WTC11 (cell line): ENCODE measurements at regions not wholly inside any gene's neighbourhood (a gene's known extent, or its start where the extent isn't known, plus 50 kb on each side); places are given as distances from the start of the nearest gene placed in this dataset.

Experiments
- AFF4 ChIP-seq: sonication (generic); formaldehyde crosslinking; IDR thresholded peaks from 2 replicates; pipeline ENCODE4 v1.8.1; 2023; ENCODE audit warnings: mild to moderate bottlenecking, missing genetic modification reagents, borderline replicate concordance
- ARID4B ChIP-seq: sonication (generic); formaldehyde crosslinking; IDR thresholded peaks from 2 replicates; pipeline ENCODE4 v1.8.0; 2023; ENCODE audit warnings: missing genetic modification reagents, mild to moderate bottlenecking, borderline replicate concordance
- CTCF ChIP-seq: fragments of 200-600 bp; IDR thresholded peaks from 2 replicates; pipeline ENCODE4 v1.8.0; 2022; ENCODE audit warnings: antibody characterized with exemption
- GABPB1 ChIP-seq: sonication (generic); formaldehyde crosslinking; IDR thresholded peaks from 2 replicates; pipeline ENCODE4 v1.8.1; 2023; ENCODE audit warnings: mild to moderate bottlenecking, missing genetic modification reagents
- IRF1 ChIP-seq: sonication (generic); formaldehyde crosslinking; IDR thresholded peaks from 2 replicates; pipeline ENCODE4 v1.8.0; 2023; ENCODE audit warnings: missing genetic modification reagents
- NFE2L1 ChIP-seq: sonication (generic); formaldehyde crosslinking; IDR thresholded peaks from 2 replicates; pipeline ENCODE4 v1.8.1; 2023; ENCODE audit warnings: missing genetic modification reagents
- TEAD4 ChIP-seq: sonication (generic); formaldehyde crosslinking; IDR thresholded peaks from 2 replicates; pipeline ENCODE4 v1.8.0; 2022; ENCODE audit warnings: mild to moderate bottlenecking, missing genetic modification reagents
- ZMAT4 ChIP-seq: fragments of 250-450 bp; sonication (Bioruptor Pico); IDR thresholded peaks from 2 replicates; pipeline ENCODE4 v1.9.0; 2021; ENCODE audit warnings: mild to moderate bottlenecking
- TF ChIP-seq, protein P1 (sequence below): sonication (generic); formaldehyde crosslinking; conservative IDR thresholded peaks from 2 replicates; pipeline ENCODE4 v1.8.1; 2023; ENCODE audit warnings: mild to moderate bottlenecking, low read depth, missing genetic modification reagents, moderate library complexity

DNA sequence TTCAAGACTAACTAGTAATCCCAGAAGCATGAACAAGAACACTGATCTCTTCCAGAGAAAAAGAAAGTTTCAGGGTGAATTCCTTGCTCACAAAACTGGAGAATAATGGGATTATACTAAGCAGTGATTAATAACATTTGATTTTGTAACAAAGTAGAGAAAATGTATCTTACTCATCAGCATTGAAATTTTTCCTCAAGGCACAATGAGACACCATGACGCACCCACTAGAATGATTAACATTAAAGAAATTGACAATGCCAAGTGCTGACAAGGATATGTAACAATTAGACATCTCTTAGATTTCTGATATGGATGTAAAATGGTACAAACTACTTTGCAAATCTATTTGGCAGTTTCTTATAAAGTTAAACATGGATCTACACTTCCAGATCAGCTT is 101.1 kb upstream of the EPHA4 start:
- no peak for TF ChIP-seq CTCF
- TF ChIP-seq TEAD4: no peak
- no peak for TF ChIP-seq NFE2L1 (CRISPR knock-in tag)
- TF ChIP-seq, protein P1, sequence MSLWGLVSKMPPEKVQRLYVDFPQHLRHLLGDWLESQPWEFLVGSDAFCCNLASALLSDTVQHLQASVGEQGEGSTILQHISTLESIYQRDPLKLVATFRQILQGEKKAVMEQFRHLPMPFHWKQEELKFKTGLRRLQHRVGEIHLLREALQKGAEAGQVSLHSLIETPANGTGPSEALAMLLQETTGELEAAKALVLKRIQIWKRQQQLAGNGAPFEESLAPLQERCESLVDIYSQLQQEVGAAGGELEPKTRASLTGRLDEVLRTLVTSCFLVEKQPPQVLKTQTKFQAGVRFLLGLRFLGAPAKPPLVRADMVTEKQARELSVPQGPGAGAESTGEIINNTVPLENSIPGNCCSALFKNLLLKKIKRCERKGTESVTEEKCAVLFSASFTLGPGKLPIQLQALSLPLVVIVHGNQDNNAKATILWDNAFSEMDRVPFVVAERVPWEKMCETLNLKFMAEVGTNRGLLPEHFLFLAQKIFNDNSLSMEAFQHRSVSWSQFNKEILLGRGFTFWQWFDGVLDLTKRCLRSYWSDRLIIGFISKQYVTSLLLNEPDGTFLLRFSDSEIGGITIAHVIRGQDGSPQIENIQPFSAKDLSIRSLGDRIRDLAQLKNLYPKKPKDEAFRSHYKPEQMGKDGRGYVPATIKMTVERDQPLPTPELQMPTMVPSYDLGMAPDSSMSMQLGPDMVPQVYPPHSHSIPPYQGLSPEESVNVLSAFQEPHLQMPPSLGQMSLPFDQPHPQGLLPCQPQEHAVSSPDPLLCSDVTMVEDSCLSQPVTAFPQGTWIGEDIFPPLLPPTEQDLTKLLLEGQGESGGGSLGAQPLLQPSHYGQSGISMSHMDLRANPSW (CRISPR knock-in tag): no peak
- TF ChIP-seq IRF1 (CRISPR knock-in tag): no peak
- TF ChIP-seq ARID4B (CRISPR knock-in tag): no peak
- no peak for TF ChIP-seq GABPB1 (CRISPR knock-in tag)
- no peak for TF ChIP-seq AFF4 (CRISPR knock-in tag)
- no peak for TF ChIP-seq ZMAT4
